PC-9 (cell line): ENCODE measurements at regions not wholly inside any gene's neighbourhood (a gene's known extent, or its start where the extent isn't known, plus 50 kb on each side); places are given as distances from the start of the nearest gene placed in this dataset.

Experiments used
- BruUV-seq: library from RNA; stranded (reverse); fragments of 400-500 nt; replicated peaks from 2 replicates; lab custom pipeline; 2021; lab: Mats Ljungman, UMichigan
- CTCF ChIA-PET: fragments of 300-600 bp; sonication (Branson Sonifier 250); formaldehyde crosslinking; loops from one replicate; lab custom pipeline; 2022; ENCODE audit warnings: antibody characterized with exemption; lab: Charles Lee
- POLR2A ChIA-PET: fragments of 300-600 bp; sonication (Branson Sonifier 250); formaldehyde crosslinking; loops from one replicate; lab custom pipeline; 2022; ENCODE audit warnings: antibody characterized with exemption; ENCODE audit not compliant: unreplicated experiment; lab: Charles Lee
- DNase-seq, 2 experiments: peaks; one replicate each; pipeline versions ENCODE4 v3.0.0 to v3.0.0-alpha.2; 2015 to 2022; ENCODE audit warnings: mixed read lengths in 1 of 2
- H2AFZ ChIP-seq: fragments of 200-600 bp; sonication (generic); 2 replicates; pipeline ENCODE4 v1.8.1; 2017; ENCODE audit warnings: antibody characterized with exemption
- H3F3A ChIP-seq: fragments of 200-600 bp; sonication (generic); 2 replicates; pipeline ENCODE4 v1.8.1; 2017; ENCODE audit warnings: antibody characterized with exemption, mild to moderate bottlenecking, low read depth; ENCODE audit not compliant: insufficient read depth
- H3K27ac ChIP-seq: fragments of 200-600 bp; sonication (generic); 2 replicates; pipeline ENCODE4 v1.6.1; 2016; ENCODE audit warnings: mixed run types
- H3K27me3 ChIP-seq: fragments of 200-600 bp; sonication (generic); 2 replicates; pipeline ENCODE4 v1.6.1; 2016; ENCODE audit warnings: low read depth, mixed run types; ENCODE audit not compliant: insufficient read depth
- H3K36me3 ChIP-seq: fragments of 200-600 bp; sonication (generic); 2 replicates; pipeline ENCODE4 v1.6.1; 2016; ENCODE audit warnings: low read depth, mixed run types
- H3K4me1 ChIP-seq: fragments of 200-600 bp; sonication (generic); replicated peaks from 2 replicates; pipeline ENCODE4 v1.6.1; 2016; ENCODE audit warnings: mixed run types; ENCODE audit not compliant: insufficient read depth
- H3K4me2 ChIP-seq: fragments of 200-600 bp; sonication (generic); 2 replicates; pipeline ENCODE4 v1.6.1; 2017; ENCODE audit warnings: mixed run types
- H3K4me3 ChIP-seq: fragments of 200-600 bp; sonication (generic); 2 replicates; pipeline ENCODE4 v1.6.1; 2016; ENCODE audit warnings: mixed run types
- H3K79me2 ChIP-seq: fragments of 200-600 bp; sonication (generic); 2 replicates; pipeline ENCODE4 v1.6.1; 2017; ENCODE audit warnings: low read depth, mixed run types
- H3K9me2 ChIP-seq: fragments of 200-600 bp; sonication (generic); 2 replicates; pipeline ENCODE4 v1.8.1; 2017; ENCODE audit warnings: mild to moderate bottlenecking; ENCODE audit not compliant: insufficient read depth
- H3K9me3 ChIP-seq: fragments of 200-600 bp; sonication (generic); 2 replicates; pipeline ENCODE4 v1.8.1; 2016; ENCODE audit warnings: low read depth; ENCODE audit not compliant: insufficient read depth
- H4K20me1 ChIP-seq: fragments of 200-600 bp; sonication (generic); 2 replicates; pipeline ENCODE4 v1.8.1; 2017; ENCODE audit not compliant: insufficient read depth
- EZH2 ChIP-seq: fragments of 200-600 bp; sonication (generic); IDR thresholded peaks from 2 replicates; pipeline ENCODE4 v1.8.0; 2017; ENCODE audit warnings: antibody characterized with exemption, low read depth
- intact Hi-C: fragments of 100-400 bp; cut with micrococcal nuclease; formaldehyde crosslinking; loops from one replicate; pipeline ENCODE4 v1.10.0; 2022; ENCODE audit not compliant: unreplicated experiment
- TF ChIP-seq, protein P1 (sequence below): fragments of 200-600 bp; sonication (generic); conservative IDR thresholded peaks from 2 replicates; pipeline ENCODE4 v1.6.1; 2017; ENCODE audit warnings: mixed run types, antibody characterized with exemption, mild to moderate bottlenecking, moderate library complexity

DNA sequence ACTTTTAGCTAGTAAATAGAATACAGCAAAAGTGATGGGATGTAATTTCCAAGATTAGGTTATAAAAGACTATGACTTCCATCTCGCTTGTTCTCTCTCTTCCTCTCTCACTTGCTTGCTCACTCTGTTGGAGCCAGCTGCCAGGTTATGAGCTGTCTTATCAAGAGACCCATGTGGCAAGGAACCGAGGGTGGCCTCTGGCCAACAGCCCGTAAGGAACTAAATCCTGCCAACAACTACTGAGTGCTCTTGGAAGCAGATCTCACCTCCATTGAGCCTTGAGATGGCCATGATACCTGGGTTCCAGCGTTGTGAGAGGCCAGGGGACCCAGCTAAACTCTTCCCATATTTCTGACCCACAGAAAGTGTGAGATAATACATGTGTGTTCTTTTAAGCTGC lies 636.1 kb downstream of the ACTL7B start:
- no peak overlapping the region for H3K27ac ChIP-seq
- no peak for DNase-seq

DNA sequence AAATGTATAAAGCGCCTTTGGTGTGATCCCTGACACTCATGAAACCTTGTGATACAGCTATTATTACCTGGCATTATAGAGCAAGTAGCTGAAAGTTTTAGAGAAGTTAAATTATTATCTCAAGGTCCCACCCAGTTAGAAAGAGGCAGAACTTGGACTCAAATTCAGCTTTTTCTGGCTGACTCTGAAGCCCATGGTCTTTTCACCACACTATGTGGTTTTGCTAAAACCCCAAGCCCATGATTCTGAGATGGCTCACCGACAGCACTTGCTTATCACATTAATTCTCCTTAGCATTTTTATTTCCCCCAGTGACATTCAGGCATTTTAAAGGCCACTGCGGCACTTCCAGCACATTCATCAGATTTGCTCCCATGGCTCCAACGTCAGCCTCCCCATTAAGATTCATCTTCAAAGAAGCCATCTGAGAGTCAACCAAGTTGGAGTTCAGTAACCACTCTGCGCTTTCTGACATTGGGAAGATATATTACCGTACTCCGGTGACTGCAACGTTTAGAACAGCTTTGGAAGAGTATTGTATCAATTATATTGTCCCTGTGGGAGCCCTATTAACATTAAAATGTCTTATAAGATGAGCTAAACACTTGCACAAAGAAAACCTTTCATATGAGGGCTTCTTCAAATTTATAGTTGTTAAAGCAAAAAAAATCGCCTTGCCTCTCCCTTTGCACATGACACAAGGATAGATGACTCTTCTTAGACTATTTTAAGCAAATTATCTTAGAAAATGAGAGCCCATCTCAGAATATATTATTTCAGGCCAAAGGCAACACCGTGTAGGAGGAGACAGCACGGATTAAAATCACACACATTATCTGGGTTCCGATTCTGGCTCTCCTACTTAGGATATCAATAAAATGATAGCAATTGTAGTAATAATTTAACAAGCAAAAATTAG lies 638.1 kb downstream of the ACTL7B start:
- CTCF ChIA-PET: interaction anchor here (0.5 kb wide), 1 partner anchor 46 kb away, joined by 3 read pairs; no protein-coding TSS in a partner anchor
- H3K79me2 ChIP-seq: no peaks in the 10 kb centered on the region
- DNase-seq: no peak
- H3K9me2 ChIP-seq: no peaks in the 10 kb centered on the region; the same call in 1 of the 2 replicates
- H3K4me2 ChIP-seq: no peak overlapping the region
- no peaks in the 10 kb centered on the region for H4K20me1 ChIP-seq
- POLR2A ChIA-PET: interaction anchor here (0.6 kb wide), 1 partner anchor 193 kb away, joined by 4 read pairs; no protein-coding TSS in a partner anchor
- intact Hi-C loops: no loop called here
- H3K9me3 ChIP-seq: no peaks in the 10 kb centered on the region
- no TSS peak for BruUV-seq
- H3K4me3 ChIP-seq: no peak overlapping the region
- no peaks in the 10 kb centered on the region for H3K27me3 ChIP-seq
- H3K36me3 ChIP-seq: no peaks in the 10 kb centered on the region
- H3K4me1 ChIP-seq: no peaks in the 10 kb centered on the region
- no peak for TF ChIP-seq EZH2
- TF ChIP-seq, protein P1, sequence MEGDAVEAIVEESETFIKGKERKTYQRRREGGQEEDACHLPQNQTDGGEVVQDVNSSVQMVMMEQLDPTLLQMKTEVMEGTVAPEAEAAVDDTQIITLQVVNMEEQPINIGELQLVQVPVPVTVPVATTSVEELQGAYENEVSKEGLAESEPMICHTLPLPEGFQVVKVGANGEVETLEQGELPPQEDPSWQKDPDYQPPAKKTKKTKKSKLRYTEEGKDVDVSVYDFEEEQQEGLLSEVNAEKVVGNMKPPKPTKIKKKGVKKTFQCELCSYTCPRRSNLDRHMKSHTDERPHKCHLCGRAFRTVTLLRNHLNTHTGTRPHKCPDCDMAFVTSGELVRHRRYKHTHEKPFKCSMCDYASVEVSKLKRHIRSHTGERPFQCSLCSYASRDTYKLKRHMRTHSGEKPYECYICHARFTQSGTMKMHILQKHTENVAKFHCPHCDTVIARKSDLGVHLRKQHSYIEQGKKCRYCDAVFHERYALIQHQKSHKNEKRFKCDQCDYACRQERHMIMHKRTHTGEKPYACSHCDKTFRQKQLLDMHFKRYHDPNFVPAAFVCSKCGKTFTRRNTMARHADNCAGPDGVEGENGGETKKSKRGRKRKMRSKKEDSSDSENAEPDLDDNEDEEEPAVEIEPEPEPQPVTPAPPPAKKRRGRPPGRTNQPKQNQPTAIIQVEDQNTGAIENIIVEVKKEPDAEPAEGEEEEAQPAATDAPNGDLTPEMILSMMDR: no peak
- H3K27ac ChIP-seq: no peak overlapping the region
- no peaks in the 10 kb centered on the region for H3F3A ChIP-seq
- H2AFZ ChIP-seq: no peak overlapping the region

More for the DNA sequence above, 636.1 kb downstream of the ACTL7B start:
- intact Hi-C loops: no loop called here
- ChIA-PET POLR2A (no interaction called here), CTCF (interaction anchor here (0.6 kb wide), 1 partner anchor 689 kb away, joined by 14 read pairs; no protein-coding TSS in a partner anchor)
- no peak overlapping the region for H3K4me2 ChIP-seq
- no peaks in the 10 kb centered on the region for H3K4me1 ChIP-seq
- H3K9me2 ChIP-seq: no peaks in the 10 kb centered on the region; the same call in 1 of the 2 replicates
- TF ChIP-seq, protein P1: no peak
- TF ChIP-seq EZH2: no peak
- H4K20me1 ChIP-seq: no peaks in the 10 kb centered on the region
- H3K4me3 ChIP-seq: no peak overlapping the region
- no TSS peak for BruUV-seq
- H3K9me3 ChIP-seq: no peaks in the 10 kb centered on the region
- no peaks in the 10 kb centered on the region for H3K36me3 ChIP-seq
- no peak overlapping the region for H2AFZ ChIP-seq
- no peaks in the 10 kb centered on the region for H3K79me2 ChIP-seq
- H3F3A ChIP-seq: no peaks in the 10 kb centered on the region
- H3K27me3 ChIP-seq: no peaks in the 10 kb centered on the region

DNA sequence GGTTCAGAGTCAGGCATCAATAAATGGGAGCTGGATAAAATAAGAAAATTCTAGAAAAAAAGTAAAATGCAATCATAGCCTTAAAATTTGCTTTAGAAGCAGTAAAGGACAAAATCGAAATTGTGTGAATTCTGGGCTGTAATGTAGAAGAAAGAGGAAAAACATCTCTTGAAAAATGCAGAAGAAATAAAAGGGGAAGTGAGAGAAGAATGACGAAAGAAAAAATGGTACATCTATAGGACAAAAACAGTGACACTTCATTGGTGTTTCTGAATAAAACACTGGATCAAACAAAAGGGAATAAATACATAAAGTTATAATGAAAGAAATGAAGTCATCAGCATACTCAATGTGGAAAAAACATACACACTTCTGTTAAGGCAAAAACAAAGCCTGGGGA lies 642.3 kb downstream of the ACTL7B start:
- Histone ChIP-seq H3K4me1 (no peaks in the 10 kb centered on the region), H3K9me2 (no peaks in the 10 kb centered on the region; the same call in 1 of the 2 replicates), H3K4me3 (no peak overlapping the region), H3K9me3 (no peaks in the 10 kb centered on the region), H3K4me2 (no peak overlapping the region), H3K36me3 (no peaks in the 10 kb centered on the region), H3F3A (no peaks in the 10 kb centered on the region), H3K79me2 (no peaks in the 10 kb centered on the region), H3K27ac (no peak overlapping the region), H2AFZ (no peak overlapping the region), H4K20me1 (no peaks in the 10 kb centered on the region), H3K27me3 (no peaks in the 10 kb centered on the region)
- DNase-seq: no peak
- POLR2A ChIA-PET: no interaction called here
- intact Hi-C loops: no loop called here
- TF ChIP-seq, protein P1: no peak
- TF ChIP-seq EZH2: no peak
- CTCF ChIA-PET: no interaction called here
- no TSS peak for BruUV-seq
